ENCODE measurements at regions not wholly inside any gene's neighbourhood (a gene's known extent, or its start where the extent isn't known, plus 50 kb on each side); places are given as distances from the start of the nearest gene placed in this dataset.
A peak's percentile ranks its signal among the peaks of the same experiment; 100 is the strongest.
"Not testable (repeated sequence)": the region's sequence is repeated elsewhere in the genome, so short reads cannot be mapped to it uniquely, and the experiment has no call there.

DNA sequence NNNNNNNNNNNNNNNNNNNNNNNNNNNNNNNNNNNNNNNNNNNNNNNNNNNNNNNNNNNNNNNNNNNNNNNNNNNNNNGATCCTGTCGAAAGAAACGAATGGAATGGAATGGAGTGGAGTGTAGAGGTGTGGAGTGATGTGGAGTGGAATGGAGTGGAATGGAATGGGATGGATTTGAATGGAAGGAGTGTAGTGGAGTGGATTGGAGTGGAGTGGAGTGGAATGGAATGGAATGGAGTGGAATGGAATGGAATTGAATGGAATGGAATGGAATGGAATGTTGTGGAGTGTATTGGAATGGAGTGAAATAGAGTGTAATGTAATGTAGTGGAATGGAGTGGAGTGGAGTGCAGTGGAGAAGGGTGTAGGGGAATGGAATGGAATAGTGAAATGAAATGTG, 1275.4 kb upstream of the TPTE start:
- not testable (repeated sequence) for DNase-seq (ENCODE audit: low read depth)

DNA sequence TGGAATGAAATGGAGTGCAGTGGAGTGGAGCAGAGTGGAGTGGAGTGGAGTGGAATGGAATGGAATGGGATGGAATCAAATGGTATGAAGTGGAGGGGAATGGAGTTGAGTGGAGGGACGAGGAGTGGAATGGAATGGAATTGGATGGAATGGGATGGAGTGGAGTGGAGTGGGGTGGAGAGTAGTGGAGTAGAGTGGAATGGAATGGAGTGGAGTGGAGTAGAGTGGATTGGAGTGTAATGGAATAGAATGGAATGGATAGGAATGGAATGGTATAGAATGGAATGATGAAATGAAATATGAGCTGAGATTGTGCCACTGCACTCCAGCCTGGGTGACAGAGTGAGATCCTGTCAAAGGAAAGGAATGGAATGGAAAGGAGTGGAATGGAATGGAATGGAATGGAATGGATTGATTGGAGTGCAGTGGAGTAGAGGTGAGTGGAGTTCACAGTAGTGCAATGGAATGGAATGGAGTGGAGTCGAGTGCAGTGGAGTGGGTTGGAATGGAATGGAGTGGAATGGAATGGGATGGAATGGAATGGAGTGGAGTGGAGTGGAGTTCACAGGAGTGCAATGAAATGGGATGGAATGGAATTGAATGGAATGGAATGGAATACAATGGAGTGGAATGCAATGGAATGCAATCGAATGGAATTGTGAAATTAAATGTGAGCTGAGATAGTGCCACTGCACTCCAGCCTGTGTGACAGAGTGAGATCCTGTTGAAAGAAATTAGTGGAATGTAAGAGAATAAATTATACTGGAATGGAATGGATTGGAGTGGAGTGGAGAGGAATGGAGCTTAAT, 1274.7 kb upstream of the TPTE start:
- DNase-seq (ENCODE audit: low read depth), result peak; percentile 20

DNA sequence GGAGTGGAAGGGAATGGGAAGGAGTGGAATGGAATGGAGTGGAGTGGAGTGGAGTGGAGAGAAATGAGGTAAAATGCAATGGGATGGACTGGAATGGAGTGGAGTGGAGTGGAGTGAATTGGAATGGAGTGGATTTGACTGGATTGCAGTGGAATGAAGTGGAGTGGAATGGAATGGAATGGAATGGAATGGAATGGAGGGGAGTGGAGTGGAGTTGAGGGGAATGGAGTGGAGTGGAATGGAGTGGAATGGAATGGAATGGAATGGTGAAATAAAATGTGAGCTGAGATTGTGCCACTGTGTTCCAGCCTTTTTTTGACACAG, 1274.1 kb upstream of the TPTE start:
- not testable (repeated sequence) for DNase-seq (ENCODE audit: low read depth)

DNA sequence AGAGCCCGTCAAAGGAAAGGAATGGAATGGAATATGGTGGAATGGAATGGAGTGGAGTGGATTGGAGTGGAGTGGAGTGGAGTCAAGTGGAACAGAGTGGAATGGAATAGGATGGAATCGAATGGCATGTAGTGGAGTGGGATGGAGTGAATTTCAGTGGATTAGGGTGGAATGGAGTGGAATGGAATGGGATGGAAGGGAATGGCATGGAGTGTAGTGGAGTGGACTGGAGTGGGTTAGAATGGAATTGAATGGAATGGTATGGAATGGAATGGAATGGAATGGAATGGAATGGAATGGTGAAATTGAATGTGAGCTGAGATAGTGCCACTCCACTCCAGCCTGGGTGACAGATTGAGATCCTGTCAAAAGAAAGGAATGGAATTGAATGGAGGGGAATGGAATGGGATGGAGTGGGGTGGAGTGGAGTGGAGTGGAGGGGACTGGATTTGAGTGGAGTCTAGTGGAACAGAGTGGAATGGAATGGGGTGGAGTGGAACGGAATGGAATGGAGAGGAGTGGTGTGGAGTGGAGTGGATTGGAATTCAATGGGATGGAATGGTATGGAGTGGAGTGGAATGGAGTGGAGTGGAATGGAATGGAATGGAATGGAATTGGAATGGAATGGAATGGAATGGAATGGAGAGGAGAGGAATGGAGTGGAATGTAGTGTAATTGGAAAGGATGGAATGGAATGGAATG, 1273.6 kb upstream of the TPTE start:
- DNase-seq (ENCODE audit: low read depth), result not testable (repeated sequence)

Measured in HT1080 (cell line).